Fibroblast of skin of abdomen (primary cell): ENCODE measurements at regions not wholly inside any gene's neighbourhood (a gene's known extent, or its start where the extent isn't known, plus 50 kb on each side); places are given as distances from the start of the nearest gene placed in this dataset.

ENCODE experiments used
- DNase-seq: peaks from one replicate; pipeline ENCODE4 v3.0.0-alpha.2; 2013

DNA sequence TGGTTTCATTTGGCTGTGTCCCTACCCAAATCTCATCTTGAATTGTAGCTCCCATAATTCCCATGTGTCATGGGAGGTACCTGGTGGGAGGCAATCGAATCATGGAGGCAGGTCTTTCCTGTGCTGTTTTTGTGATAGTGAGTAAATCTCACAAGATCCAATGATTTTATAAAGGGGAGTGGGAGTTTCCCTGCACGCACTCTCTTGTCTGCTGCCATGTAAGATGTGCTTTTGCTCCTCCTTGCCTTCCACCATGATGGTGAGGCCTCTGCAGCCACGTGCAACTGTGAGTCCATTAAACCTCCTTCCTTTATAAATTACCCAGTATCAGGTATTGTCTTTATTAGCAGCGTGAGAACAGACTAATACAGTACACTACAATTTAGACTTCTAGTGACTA, 67.5 kb upstream of the LINC01488 start:
- no peak for DNase-seq

DNA sequence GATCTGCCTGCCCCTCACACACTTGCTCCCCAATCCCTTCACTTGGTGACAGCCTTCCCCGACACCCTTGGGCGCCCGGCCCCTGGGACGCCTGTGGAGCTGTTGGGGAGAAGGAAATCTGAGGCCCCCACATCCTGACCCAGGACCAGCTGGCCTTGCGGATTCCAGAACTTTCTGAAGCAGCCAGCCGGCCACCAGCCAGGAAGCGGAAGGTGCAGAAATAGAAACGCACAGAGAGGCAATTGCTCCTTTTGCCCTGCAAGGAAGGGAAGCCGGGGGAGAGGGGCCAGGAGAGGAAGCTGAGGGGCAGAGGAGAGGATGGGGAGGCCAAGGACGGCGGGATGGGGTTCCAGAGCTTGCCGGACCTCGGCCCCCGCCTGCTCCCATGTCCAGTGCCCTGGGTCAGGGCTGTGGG, 66.7 kb upstream of the LINC01488 start:
- no peak for DNase-seq

DNA sequence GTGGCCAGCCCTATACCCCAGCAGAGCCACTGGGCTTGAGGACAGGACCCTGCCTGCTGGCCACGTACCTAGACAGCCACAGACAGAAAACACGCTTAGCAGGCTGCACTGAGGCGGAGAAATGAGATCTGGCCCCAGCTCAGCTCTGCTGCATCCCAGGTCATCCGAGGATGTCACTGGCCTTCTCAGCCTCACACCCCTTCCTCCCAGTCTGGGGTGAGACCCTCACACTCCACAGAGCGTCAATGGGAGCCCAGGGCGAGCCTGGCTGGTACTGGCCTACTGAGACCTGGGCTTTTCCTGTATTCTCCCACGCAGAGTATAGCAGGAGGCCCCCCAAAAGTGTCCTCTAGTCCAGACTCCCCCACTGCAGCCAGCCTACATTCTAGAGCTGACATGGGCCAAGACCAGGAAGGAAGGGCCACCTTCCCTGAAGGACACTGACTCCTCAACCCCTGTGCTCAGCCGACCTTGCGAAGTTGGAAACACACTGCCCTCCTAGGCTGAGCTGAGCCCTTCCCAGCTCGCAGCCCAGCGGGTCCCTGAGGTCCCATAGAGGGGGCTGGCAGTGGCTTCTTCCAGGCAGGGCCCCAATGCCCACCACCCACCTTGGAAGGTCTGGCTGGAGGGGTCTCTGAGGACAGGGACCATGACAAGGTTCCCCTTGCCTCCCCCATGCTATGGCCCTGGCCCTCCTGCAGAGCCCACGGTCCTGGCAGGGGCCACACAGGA, 65.9 kb upstream of the LINC01488 start:
- DNase-seq = no peak

DNA sequence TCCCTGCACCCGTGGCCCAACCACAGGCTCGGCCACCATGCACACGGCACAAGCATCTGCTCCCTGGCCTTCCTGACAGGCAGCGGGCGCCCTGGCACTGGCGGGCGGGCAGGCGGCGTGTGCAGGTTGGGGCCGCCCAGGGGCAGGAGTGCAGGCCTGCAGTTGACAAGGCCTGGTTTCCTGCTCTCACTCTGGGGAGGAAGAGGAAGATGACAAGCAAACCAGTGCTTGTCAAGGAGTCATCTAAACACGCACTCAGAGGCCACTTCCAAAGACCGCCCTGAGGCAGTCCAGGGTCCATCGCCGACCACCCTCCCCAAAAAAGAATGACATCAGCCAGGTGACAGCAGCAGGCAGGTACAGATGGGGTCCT, 65.3 kb upstream of the LINC01488 start:
- no peak for DNase-seq

DNA sequence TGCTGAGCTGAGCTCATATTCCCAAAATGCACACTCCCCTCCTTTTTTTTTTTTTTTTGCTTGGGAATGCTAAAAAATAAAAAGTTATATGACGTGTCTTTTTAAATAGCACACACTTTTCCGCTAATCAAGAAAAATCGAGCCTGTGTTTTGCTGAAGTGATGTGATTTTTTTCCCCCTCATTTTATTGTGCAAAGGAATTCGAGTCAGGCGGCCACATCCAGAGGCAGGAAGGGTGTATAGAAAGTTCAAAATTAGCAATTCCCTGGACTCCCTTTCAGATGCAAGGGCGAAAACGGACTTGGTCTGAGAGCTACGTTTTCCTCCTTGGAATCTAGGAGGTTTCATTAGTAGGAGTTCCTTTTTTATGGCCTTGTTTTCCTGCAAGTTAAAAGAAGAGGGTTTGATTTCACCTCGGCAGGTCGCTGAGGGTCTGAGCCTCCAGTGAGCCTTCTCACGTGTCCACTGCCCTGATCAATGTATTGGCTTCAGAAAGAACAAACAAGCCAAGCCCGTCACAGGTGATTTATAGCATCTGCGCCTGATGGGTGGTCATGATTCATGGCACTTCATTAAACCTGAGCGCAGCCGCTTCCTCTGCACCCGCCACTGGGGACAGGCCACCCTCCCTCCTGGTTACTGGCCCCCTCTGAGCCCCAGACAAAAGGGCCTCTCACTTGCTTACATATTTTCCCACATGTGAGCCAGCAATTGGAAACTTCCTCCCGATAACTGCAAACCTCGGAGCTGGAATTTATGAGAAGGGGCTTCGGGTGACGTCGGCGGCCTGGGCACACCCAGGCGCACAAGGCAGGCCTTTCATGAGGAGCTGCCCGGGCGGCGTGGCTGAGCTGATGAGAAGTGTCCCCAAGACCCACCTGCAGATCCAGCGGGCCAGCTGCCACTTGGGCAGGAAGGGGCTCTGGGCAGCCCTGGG, 64.4 kb upstream of the LINC01488 start:
- peak; percentile 21 for DNase-seq

DNA sequence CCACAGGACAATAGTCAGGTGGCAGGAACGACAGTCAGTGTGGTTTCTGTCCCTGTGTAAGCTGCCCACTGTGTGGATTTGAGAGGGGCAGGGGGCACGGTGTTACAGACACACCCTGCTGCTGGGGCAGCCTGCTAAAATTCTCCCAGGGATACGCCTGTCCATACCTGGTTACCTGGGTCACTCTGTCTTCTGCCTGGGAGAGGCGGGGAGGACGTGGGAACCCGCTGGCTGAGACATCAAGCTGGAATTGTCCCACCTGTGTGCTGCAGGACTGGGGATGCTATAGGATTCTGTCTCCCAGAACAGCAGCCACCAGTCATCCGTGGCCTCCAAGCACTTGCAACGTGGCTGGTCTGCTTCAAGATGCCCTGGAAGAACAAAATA, 63.8 kb upstream of the LINC01488 start:
- DNase-seq = no peak

DNA sequence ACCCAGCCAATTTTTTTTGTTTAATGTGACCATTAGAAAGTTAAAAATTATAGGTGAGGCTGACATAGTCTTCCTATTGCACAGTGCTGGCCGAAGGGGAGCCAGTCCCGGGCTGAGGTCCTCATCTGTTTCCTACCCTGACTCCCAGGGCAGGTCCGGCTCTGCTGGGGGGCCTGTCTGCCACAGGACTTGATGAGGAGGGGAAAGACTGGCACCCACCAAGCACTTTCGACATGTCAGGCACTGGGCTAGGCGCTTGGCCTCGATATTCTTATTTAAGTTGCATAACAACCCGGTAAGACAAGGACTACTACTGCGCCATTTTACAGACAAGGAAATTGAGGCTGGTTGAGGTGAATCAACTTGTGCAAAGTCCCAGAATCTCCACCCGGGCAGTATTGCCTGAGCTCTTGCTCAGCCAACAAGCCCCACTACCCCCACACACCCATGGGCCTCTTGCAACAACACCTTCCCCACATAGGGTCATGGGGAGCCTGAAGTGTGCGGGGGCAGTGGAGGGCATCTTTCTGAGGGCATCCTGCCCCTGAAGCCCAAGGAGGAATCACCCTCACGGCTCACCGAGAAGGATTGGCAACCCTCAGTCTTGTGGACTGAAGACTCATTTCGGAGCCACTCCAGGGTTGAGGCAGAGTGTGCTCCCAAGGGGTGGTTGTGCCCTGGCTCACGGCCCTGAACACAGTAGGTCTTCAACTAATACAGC, 62.7 kb upstream of the LINC01488 start:
- DNase-seq = no peak

DNA sequence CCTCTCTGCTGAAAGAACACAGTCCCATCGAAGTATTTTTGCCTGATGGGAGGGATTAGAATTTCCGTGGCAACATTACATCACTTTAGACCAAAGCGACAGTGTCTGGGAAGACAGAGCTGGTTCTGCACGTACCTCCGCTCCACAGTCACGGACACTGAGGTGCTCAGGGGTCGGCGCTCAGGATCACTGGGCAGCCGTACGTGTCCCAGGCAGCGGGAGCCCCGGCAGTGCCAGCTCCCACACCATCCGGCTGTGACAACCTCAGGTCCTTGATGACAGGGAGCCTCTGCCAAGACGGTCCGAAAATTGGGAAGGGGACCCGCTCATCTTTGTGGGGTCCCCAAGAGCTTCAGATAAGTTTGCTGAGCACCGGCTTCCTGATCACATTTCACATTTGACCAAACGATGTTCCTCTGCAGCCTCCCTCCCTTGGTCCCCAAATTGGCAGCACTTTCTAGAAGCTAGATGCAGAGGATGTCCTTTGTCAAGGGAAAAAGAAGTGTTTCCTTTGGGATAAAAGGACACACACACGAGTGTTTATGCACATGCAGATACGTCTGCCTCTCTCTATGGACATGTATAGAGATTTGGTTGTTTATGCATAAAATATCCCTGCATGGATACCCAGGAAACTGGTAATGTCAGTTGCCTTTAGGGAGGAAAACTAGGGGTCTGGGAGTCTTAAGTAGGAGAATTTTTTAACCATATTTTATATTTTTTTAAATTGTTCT, 61.6 kb upstream of the LINC01488 start:
- DNase-seq = peak; percentile 22

DNA sequence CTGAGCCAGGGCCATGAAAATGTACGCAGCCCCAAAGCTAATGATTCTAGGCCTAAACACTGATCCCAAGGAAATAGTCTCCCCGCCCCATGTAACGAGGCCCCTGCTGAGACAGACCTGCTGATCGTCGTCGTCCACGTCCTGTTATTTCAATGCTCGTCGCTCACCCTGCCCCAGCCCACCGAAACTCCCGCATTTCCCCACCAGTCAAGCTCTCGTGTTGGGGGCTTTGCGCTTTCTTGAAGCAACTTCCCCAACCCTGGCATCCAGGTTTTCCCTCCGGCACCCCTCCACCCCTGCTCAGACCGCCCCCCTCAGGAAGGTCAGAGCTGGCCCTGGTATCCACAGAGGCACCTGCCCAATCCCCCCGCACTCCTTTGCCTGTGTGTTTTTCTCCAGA, 58.8 kb upstream of the LINC01488 start:
- DNase-seq = no peak

DNA sequence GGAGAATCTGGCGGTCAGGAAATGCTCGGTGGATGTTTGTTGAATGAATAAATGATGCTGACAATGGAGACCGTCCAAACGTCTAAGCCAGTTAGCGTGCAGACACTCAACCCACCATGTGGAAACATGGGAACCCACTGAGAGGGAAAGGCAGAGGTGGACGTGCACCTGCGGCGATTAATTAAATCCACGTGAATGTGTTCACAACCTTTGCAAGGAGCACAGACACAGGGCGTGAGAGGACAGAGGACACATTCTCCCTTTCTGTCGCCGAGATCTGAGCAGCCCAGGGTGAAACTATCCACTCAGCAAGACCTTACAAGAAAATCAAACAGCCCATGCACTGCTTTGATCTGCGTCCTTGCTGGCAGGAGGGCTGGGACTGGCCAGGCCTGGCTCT, 58.3 kb upstream of the LINC01488 start:
- no peak for DNase-seq

DNA sequence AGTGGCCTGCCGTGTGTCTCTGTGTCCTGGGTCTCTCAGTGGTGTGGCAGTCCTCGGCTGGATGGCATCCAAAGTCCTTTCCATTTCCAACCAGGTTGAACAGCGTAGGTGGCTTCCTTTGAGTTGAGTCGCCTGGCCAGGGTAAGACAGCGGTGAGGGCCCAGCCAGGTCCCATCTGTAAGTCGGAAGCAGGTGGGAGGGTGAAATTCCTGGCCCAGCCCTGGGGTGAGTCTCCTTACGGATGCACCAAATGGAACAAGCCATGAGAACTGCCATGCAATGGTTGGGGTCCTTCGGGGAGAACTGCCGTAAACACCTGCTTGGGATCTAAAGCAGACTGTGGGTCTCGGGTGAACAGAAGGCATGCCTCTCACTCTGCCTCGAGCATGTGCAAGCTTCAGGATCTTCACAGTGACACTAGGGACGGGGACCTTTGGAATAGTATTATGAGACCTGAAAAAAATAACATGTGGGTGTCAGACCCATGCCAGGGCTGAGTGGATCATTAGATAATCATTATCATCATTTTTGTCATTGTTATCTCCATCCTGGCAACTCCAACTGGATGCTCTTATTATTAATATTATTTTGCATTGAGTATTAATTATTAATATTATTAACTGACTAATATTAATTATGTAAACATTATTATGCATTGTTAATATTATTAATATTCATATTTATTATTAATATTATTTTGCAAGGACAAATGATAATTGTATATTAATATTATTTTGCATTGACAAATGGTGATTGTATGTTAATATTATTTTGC, 57.7 kb upstream of the LINC01488 start:
- no peak for DNase-seq

DNA sequence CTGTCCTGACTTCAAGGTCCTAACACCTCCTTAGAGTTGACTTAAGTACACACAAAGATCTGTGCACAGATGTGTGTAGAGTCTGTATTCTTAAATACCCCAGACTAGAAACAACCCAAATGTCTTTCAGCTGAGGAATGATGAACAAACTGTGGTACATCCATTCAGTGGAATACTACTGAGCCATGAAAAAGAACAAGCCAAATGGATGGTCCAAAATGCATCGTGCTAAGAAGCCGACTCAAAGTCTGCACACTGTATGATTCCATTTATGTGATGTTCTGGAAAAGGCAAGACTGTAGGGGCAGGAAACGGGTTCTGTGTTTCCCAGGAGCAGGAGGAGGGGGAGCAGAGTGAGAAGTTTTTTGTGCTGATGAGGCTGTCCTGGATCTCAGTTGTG, 56.7 kb upstream of the LINC01488 start:
- DNase-seq = no peak

DNA sequence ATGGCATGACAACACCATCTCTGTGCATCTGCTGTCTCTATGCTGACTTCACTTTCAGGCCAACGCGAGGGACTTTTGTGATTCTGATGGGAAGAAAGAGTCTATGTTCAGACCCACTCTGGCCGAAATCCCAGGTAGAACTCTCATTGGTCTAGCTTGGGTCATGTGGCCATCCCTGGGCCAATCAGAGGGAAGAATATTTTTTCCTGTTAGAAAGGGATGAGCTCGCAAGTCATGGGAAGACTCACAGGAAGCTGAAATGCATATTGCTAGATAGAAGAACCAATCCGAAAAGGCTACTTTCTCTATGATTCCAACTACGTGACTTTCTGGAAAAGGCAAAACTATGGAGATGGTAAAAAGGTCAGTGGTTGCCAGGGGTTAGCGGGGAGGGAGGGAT, 56.0 kb upstream of the LINC01488 start:
- no peak for DNase-seq

DNA sequence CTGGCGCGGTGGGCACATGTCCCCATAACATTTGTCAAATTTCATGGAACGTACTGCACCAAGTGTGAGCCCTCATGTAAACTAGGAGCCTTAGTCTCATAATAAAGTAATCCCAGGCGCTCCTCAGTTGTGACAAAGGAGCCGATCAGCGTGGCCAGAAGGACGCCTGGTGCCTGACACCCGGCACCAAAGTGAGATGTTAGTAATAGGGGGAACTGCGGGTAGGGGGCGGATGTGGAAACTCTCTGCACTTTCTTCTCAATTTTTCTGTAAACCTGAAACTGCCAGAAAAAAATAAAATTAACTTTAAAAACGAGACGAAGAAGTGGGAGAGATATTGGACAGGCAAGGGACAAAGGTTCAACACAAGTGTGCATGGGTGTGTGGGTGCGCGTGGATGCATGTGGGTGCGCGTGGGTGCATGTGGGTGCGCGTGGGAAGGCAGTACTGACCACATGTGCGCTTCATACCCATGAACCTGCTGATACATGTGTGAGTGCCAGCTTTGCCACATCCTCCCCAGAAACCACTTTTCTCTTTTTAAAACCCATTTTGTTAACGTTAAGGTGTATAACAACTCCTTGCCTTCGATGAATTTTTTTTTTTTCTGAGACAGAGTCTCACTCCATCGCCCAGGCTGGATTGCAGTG, 55.4 kb upstream of the LINC01488 start:
- no peak for DNase-seq

DNA sequence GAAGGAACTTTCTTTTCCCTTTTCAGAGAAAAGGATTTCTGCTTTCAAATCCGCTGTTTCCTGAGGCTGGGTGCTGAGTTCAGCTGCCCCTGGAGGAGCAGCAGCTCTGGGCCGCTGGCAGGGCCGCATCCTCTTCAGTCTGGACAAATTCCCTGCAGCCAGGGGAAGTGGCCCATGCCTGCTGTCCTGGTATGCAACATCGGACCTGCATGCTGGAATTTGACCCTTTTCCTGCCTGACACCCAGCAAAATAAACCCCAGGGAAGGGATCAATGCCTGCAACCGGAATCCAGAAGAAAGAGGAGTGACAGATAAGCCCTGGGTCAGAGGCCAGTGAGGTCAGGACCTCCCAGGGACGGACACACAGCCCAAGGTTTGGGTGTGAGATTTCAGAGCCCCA, 54.1 kb upstream of the LINC01488 start:
- DNase-seq = no peak

DNA sequence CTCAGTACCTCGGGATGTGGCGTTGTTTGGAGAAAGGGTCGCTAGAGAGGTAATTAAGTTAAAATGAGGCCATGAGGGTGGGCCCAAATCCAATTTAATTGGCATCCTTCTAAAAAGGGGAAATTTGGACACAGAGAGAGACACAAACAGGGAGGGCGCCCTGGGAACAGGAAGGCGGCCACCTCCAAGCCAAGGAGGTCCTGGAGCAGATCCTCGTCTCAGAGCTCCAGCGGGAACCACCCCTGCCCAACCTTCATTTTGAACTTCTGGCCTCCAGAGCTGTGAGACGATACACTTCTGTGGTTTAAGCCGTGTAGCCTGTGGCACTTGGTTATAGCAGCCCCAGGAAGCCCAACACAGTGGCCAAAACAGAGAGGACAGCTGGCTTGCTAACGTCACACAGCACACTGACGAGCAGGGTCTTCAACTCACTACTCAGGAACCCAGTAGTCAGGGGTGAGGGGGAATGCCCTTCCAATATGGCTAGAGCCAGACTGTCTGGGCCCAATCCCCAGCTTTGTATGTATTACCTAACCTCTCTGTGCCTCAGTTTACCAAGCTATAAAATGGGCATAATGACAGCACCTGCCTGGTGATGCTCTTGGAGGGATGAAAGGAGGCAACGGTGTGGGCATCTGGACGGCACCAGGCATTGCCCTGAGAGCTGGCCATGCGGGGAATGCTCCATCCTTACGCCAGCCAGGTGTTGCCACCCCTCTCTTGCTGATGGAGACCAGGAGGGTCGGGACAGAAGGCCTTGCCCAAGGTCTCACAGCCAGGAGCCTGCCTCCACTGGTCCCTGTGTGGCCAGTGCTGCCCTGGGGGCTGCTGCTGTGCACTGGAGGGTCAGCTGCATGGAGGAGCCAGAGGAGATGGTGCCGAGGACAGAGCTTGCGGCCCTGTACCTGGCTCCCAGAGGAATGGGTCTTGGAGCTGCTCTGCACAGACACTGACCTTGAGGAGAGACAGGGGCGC, 53.3 kb upstream of the LINC01488 start:
- no peak for DNase-seq

DNA sequence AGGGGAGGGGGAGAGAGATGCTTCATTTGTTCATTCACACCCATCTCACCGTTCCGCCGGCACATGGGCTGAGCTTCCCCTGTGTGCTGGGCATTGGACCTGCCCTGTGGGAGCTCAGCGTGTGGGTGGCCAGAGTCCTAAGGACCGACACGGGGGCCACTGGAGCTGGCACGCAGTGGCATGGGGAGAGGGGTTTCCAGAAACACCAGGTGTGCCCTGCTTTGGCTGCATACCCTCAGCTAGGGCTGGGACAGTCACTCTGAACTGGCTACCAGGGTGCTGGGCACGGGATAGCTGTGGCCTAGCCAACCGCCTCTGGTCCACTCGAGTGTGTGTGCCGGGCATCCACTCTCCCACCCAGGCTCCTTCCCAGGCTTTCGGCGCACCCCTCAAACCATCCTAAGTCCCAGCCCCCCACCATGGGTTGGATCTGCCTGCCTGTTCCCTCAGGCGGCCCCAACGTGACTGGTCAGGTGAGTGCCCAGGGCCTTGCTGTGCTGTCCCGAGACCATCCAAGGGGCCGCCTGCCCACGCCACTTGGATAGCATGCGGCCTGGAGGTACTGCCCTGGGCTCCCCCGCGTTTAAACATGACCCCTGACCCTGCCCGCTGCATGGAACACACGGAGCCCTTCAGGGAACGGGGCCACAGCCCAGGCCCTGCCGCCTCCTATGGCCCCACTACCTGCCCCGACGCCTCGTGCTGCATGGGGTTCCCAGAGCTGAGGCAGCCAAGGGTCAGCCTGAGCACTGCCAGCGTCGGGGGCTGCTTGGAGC, 51.6 kb upstream of the LINC01488 start:
- DNase-seq = no peak

DNA sequence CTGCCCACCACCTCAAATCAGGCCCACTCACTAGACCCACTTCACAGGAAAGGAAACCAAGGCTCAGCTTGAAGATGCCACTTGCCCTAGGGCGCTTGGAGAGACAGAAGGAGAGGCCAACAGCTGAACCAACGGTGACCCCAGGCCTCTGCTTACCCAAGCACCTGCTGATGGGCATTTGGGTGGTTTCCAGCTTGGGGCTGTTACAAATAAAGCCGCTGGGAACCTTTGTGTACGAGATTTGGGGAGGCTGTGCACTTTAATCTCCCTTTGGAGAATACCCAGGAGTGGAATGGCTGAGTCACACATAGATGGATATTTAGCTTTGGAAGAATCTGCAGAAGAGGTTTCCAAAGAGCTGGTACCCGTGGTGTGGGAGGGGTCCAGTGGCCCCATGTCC, 50.9 kb upstream of the LINC01488 start:
- no peak for DNase-seq

DNA sequence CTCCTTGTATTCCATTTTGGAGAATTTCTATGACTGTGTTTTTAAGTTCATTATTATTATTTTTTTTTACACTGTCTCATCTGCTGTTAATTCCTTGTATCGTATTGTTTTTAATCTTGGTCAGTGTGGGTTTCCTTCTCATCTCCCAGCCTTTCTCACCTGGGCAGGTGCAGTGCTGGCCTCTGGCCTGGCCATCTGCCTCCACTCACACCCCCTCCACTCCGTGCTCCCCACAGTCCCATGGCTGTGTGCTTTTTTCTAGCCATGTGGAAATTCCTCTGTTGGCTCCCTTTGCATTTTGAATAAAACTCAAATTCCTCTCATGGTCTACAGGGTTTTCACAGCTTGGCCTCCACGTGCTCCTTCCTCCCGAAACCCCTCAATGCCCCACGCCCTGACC, 50.3 kb upstream of the LINC01488 start:
- no peak for DNase-seq
